ENCODE measurements at regions not wholly inside any gene's neighbourhood (a gene's known extent, or its start where the extent isn't known, plus 50 kb on each side); places are given as distances from the start of the nearest gene placed in this dataset.

- no peak for DNase-seq
These were observed 552.4 kb downstream of the EPHA4 start for GRCh38 chr2:221019668-221020067.

GRCh38 chr2:221022554-221022953, 549.5 kb downstream of the EPHA4 start:
- no peak for DNase-seq

- DNase-seq: no peak
These were observed 546.7 kb downstream of the EPHA4 start for GRCh38 chr2:221025398-221025797.

GRCh38 chr2:221034026-221034701, 537.9 kb downstream of the EPHA4 start:
- DNase-seq: no peak

GRCh38 chr2:221034973-221035372, 537.1 kb downstream of the EPHA4 start:
- DNase-seq: no peak

- DNase-seq: no peak
These were observed 529.2 kb downstream of the EPHA4 start for GRCh38 chr2:221042926-221043325.

GRCh38 chr2:221044781-221045180, 527.3 kb downstream of the EPHA4 start:
- DNase-seq: no peak

- no peak for DNase-seq
These were observed 521.9 kb downstream of the EPHA4 start for GRCh38 chr2:221050020-221050795.

GRCh38 chr2:221051162-221051561, 520.9 kb downstream of the EPHA4 start:
- no peak for DNase-seq

GRCh38 chr2:221060376-221060775, 511.7 kb downstream of the EPHA4 start:
- DNase-seq: no peak

GRCh38 chr2:221063568-221063967, 508.5 kb downstream of the EPHA4 start:
- no peak for DNase-seq

- no peak for DNase-seq
These were observed 507.8 kb downstream of the EPHA4 start for GRCh38 chr2:221064058-221064854.

- DNase-seq: no peak
These were observed 507.2 kb downstream of the EPHA4 start for GRCh38 chr2:221064880-221065279.

GRCh38 chr2:221068123-221068522, 504.0 kb downstream of the EPHA4 start:
- DNase-seq: no peak

- DNase-seq: no peak
These were observed 502.0 kb downstream of the EPHA4 start for GRCh38 chr2:221070106-221070505.

GRCh38 chr2:221073326-221074049, 498.6 kb downstream of the EPHA4 start:
- no peak for DNase-seq

- no peak for DNase-seq
These were observed 497.9 kb downstream of the EPHA4 start for GRCh38 chr2:221074238-221074637.

- DNase-seq: no peak
These were observed 496.9 kb downstream of the EPHA4 start for GRCh38 chr2:221075203-221075602.

- DNase-seq: no peak
These were observed 494.9 kb downstream of the EPHA4 start for GRCh38 chr2:221077251-221077650.

GRCh38 chr2:221077799-221078198, 494.3 kb downstream of the EPHA4 start:
- DNase-seq: no peak

- no peak for DNase-seq
These were observed 486.7 kb downstream of the EPHA4 start for GRCh38 chr2:221085341-221085900.

- no peak for DNase-seq
These were observed 486.2 kb downstream of the EPHA4 start for GRCh38 chr2:221085936-221086335.

- no peak for DNase-seq
These were observed 484.3 kb downstream of the EPHA4 start for GRCh38 chr2:221087779-221088178.
